ENCODE measurements at regions not wholly inside any gene's neighbourhood (a gene's known extent, or its start where the extent isn't known, plus 50 kb on each side); places are given as distances from the start of the nearest gene placed in this dataset.

- H3K4me3 ChIP-seq (ENCODE audit: low read length): no peak overlapping the region
- H3K36me3 ChIP-seq (ENCODE audit: control insufficient read depth, low read length): no peaks in the 10 kb centered on the region
Observed at GRCh38 chr19:31693933-31694269, 344.7 kb upstream of the TSHZ3 start.

GRCh38 chr19:31694761-31695160 is 345.5 kb upstream of the TSHZ3 start:
- H3K36me3 ChIP-seq (ENCODE audit: control insufficient read depth, low read length): no peaks in the 10 kb centered on the region
- H3K9me3 ChIP-seq (ENCODE audit: control insufficient read depth, insufficient read depth, low read length): no peaks in the 10 kb centered on the region
- H3K27ac ChIP-seq (ENCODE audit: low read depth, low read length): no peak overlapping the region
- no peaks in the 10 kb centered on the region for H3K27me3 ChIP-seq (ENCODE audit: control insufficient read depth, low read length)
- no peaks in the 10 kb centered on the region for H3K79me2 ChIP-seq (ENCODE audit: control insufficient read depth, low read length)
- TF ChIP-seq CTCF (IDR thresholded peaks at IDR 0.05; ENCODE audit: low read depth, low read length, poor library complexity, severe bottlenecking) (no peak), EZH2phosphoT487 (IDR thresholded peaks at IDR 0.05; ENCODE audit: borderline replicate concordance, low read length) (no peak)
- no peaks in the 10 kb centered on the region for H3K9me2 ChIP-seq (replicated peaks; ENCODE audit: control insufficient read depth, low read length)
- no peaks in the 10 kb centered on the region for H3F3A ChIP-seq (ENCODE audit: control insufficient read depth, insufficient read depth)
- H4K20me1 ChIP-seq (ENCODE audit: control insufficient read depth, insufficient read depth, low read depth, low read length): no peaks in the 10 kb centered on the region
- no peak overlapping the region for H3K4me3 ChIP-seq (ENCODE audit: low read length)
- H3K4me1 ChIP-seq (ENCODE audit: control insufficient read depth, low read length): no peaks in the 10 kb centered on the region
- H3K4me2 ChIP-seq (ENCODE audit: low read length): no peak overlapping the region

More at GRCh38 chr19:31693933-31694269, 344.7 kb upstream of the TSHZ3 start:
- Histone ChIP-seq H3F3A (ENCODE audit: control insufficient read depth, insufficient read depth) (no peaks in the 10 kb centered on the region), H3K79me2 (ENCODE audit: control insufficient read depth, low read length) (no peaks in the 10 kb centered on the region), H3K4me1 (ENCODE audit: control insufficient read depth, low read length) (no peaks in the 10 kb centered on the region), H4K20me1 (ENCODE audit: control insufficient read depth, insufficient read depth, low read depth, low read length) (no peaks in the 10 kb centered on the region), H3K27me3 (ENCODE audit: control insufficient read depth, low read length) (no peaks in the 10 kb centered on the region), H3K27ac (ENCODE audit: low read depth, low read length) (no peak overlapping the region), H3K9me2 (replicated peaks; ENCODE audit: control insufficient read depth, low read length) (no peaks in the 10 kb centered on the region), H3K9me3 (ENCODE audit: control insufficient read depth, insufficient read depth, low read length) (no peaks in the 10 kb centered on the region), H3K4me2 (ENCODE audit: low read length) (no peak overlapping the region)
- TF ChIP-seq EZH2phosphoT487 (IDR thresholded peaks at IDR 0.05; ENCODE audit: borderline replicate concordance, low read length) (no peak), CTCF (IDR thresholded peaks at IDR 0.05; ENCODE audit: low read depth, low read length, poor library complexity, severe bottlenecking) (no peak)

GRCh38 chr19:31699421-31699820 is 350.2 kb upstream of the TSHZ3 start:
- Histone ChIP-seq H3K9me3 (ENCODE audit: control insufficient read depth, insufficient read depth, low read length) (peaks cover 4% of the 10 kb centered on the region; the same call in 1 of the 2 replicates), H3K4me1 (ENCODE audit: control insufficient read depth, low read length) (no peaks in the 10 kb centered on the region), H3K9me2 (replicated peaks; ENCODE audit: control insufficient read depth, low read length) (no peaks in the 10 kb centered on the region), H3K79me2 (ENCODE audit: control insufficient read depth, low read length) (no peaks in the 10 kb centered on the region), H3K36me3 (ENCODE audit: control insufficient read depth, low read length) (no peaks in the 10 kb centered on the region), H3K4me3 (ENCODE audit: low read length) (no peak overlapping the region), H3K27me3 (ENCODE audit: control insufficient read depth, low read length) (no peaks in the 10 kb centered on the region), H4K20me1 (ENCODE audit: control insufficient read depth, insufficient read depth, low read depth, low read length) (no peaks in the 10 kb centered on the region), H3K27ac (ENCODE audit: low read depth, low read length) (no peak overlapping the region), H3K4me2 (ENCODE audit: low read length) (no peak overlapping the region), H3F3A (ENCODE audit: control insufficient read depth, insufficient read depth) (no peaks in the 10 kb centered on the region)
- no peak for TF ChIP-seq CTCF (IDR thresholded peaks at IDR 0.05; ENCODE audit: low read depth, low read length, poor library complexity, severe bottlenecking)
- no peak for TF ChIP-seq EZH2phosphoT487 (IDR thresholded peaks at IDR 0.05; ENCODE audit: borderline replicate concordance, low read length)

GRCh38 chr19:31701146-31701545 is 351.9 kb upstream of the TSHZ3 start:
- H3K79me2 ChIP-seq (ENCODE audit: control insufficient read depth, low read length): no peaks in the 10 kb centered on the region
- TF ChIP-seq CTCF (IDR thresholded peaks at IDR 0.05; ENCODE audit: low read depth, low read length, poor library complexity, severe bottlenecking): no peak
- no peaks in the 10 kb centered on the region for H3K36me3 ChIP-seq (ENCODE audit: control insufficient read depth, low read length)
- no peaks in the 10 kb centered on the region for H3F3A ChIP-seq (ENCODE audit: control insufficient read depth, insufficient read depth)
- no peak overlapping the region for H3K4me2 ChIP-seq (ENCODE audit: low read length)
- no peak overlapping the region for H3K4me3 ChIP-seq (ENCODE audit: low read length)
- H4K20me1 ChIP-seq (ENCODE audit: control insufficient read depth, insufficient read depth, low read depth, low read length): no peaks in the 10 kb centered on the region
- peaks cover 6% of the 10 kb centered on the region; the same call in 1 of the 2 replicates for H3K9me3 ChIP-seq (ENCODE audit: control insufficient read depth, insufficient read depth, low read length)
- H3K27ac ChIP-seq (ENCODE audit: low read depth, low read length): no peak overlapping the region
- no peaks in the 10 kb centered on the region for H3K4me1 ChIP-seq (ENCODE audit: control insufficient read depth, low read length)
- H3K27me3 ChIP-seq (ENCODE audit: control insufficient read depth, low read length): no peaks in the 10 kb centered on the region
- no peaks in the 10 kb centered on the region for H3K9me2 ChIP-seq (replicated peaks; ENCODE audit: control insufficient read depth, low read length)
